ENCODE measurements at regions not wholly inside any gene's neighbourhood (a gene's known extent, or its start where the extent isn't known, plus 50 kb on each side); places are given as distances from the start of the nearest gene placed in this dataset.

DNA sequence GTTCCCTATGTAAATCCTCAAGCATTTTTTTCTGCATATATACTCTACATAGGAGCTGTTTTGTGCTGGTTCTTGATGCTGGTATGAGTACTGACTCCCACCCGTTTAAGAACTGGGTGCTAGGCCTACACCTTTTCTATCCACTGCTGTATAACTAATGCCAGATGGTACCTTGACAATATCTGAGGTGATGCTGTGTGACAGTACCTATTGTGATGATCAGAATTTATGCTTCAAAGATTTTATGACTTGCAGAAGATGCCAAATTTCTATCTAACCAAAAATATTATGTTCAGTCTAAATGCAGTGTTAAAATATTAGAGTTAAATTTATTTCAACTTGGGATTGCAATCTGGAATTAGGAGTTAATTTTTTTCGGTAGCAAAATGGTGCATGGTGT lies 272.3 kb upstream of the NOVA1 start:
- POLR2A ChIA-PET, result no interaction called here
- H3K9me3 ChIP-seq (ENCODE audit: control insufficient read depth, insufficient read depth, low read depth, low read length), result no peaks in the 10 kb centered on the region
- ATAC-seq (no peak), DNase-seq (ENCODE audit: low read depth, low spot score) (no peak)
- CTCF ChIA-PET, result interaction anchor here (0.6 kb wide), 1 partner anchor 597 kb away, joined by 3 read pairs; no protein-coding TSS in a partner anchor
- intact Hi-C loops (cut with micrococcal nuclease; ENCODE audit: unreplicated experiment) (no loop called here), in situ Hi-C loops (cut with HindIII; ENCODE audit: low pct_unique_long_range_greater_than_20kb, low sequenced_read_pairs) (no loop called here)
- no peak overlapping the region for H3K4me3 ChIP-seq (ENCODE audit: low read depth in 2 of 2, low read length in 2 of 2)
- TF ChIP-seq SIN3A (IDR thresholded peaks at IDR 0.05; ENCODE audit: borderline replicate concordance, insufficient read depth, low read depth, low read length), result no peak
- TF ChIP-seq POLR2AphosphoS5 (IDR thresholded peaks at IDR 0.05; ENCODE audit: low read depth, low read length), result no peak
- TF ChIP-seq, protein P1, sequence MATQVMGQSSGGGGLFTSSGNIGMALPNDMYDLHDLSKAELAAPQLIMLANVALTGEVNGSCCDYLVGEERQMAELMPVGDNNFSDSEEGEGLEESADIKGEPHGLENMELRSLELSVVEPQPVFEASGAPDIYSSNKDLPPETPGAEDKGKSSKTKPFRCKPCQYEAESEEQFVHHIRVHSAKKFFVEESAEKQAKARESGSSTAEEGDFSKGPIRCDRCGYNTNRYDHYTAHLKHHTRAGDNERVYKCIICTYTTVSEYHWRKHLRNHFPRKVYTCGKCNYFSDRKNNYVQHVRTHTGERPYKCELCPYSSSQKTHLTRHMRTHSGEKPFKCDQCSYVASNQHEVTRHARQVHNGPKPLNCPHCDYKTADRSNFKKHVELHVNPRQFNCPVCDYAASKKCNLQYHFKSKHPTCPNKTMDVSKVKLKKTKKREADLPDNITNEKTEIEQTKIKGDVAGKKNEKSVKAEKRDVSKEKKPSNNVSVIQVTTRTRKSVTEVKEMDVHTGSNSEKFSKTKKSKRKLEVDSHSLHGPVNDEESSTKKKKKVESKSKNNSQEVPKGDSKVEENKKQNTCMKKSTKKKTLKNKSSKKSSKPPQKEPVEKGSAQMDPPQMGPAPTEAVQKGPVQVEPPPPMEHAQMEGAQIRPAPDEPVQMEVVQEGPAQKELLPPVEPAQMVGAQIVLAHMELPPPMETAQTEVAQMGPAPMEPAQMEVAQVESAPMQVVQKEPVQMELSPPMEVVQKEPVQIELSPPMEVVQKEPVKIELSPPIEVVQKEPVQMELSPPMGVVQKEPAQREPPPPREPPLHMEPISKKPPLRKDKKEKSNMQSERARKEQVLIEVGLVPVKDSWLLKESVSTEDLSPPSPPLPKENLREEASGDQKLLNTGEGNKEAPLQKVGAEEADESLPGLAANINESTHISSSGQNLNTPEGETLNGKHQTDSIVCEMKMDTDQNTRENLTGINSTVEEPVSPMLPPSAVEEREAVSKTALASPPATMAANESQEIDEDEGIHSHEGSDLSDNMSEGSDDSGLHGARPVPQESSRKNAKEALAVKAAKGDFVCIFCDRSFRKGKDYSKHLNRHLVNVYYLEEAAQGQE (IDR thresholded peaks at IDR 0.05; ENCODE audit: insufficient read depth in 1 of 2, low read depth in 2 of 2, low read length in 1 of 2), result no peak
- H3K27ac ChIP-seq (ENCODE audit: low read length), result no peak overlapping the region
- no TSS peak for BruUV-seq (replicated peaks)
- no peaks in the 10 kb centered on the region for H3K4me1 ChIP-seq (ENCODE audit: control insufficient read depth, insufficient read depth, low read length)
- no peaks in the 10 kb centered on the region for H3K27me3 ChIP-seq (ENCODE audit: control insufficient read depth, insufficient read depth, low read length)
- H3K36me3 ChIP-seq (ENCODE audit: control insufficient read depth, insufficient read depth, low read length), result no peaks in the 10 kb centered on the region

DNA sequence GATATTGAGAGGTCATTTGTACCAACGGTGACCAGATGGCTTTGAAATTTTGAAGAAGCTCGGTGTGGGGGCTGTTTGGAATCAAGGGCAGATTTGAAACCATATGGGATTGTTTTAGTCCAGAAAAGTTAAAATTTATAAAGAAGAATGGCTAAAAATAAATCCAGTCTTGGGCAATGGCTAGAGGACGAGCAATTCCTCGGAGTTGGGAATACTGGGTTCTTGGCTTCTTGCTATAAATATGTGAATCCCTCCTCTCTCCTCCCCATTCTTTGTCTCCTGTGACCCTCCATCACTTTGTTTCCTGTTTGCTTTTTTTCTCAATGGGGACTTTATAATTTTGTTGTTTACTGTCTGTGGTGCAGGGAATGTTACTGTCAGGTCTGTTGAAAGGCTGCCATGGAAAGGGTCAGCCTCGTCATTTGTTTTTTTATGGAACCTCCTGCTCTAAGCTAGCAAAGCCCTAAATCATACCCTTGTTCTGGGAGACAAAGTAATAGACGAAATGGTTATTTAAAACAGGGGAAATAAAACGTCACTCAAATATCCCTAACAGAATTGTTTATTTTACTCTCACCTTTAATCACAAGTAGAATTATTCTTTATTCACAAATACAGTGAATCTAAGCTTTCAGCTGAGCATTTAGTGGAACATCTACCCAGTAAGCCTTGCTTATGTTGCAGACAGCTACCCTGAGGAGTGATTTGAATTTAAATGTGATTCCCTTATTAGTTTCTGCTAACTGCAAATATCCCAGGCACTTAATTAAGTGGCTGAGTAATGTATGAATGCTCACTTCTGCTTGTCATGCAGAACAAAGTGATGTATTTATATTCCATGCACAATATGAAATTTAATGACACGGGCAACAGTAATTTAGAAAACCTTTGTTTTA lies 273.1 kb upstream of the NOVA1 start:
- Histone ChIP-seq H3K4me1 (ENCODE audit: control insufficient read depth, insufficient read depth, low read length) (no peaks in the 10 kb centered on the region), H3K4me3 (ENCODE audit: low read depth in 2 of 2, low read length in 2 of 2) (no peak overlapping the region), H3K27ac (ENCODE audit: low read length) (no peak overlapping the region), H3K9me3 (ENCODE audit: control insufficient read depth, insufficient read depth, low read depth, low read length) (no peaks in the 10 kb centered on the region), H3K27me3 (ENCODE audit: control insufficient read depth, insufficient read depth, low read length) (no peaks in the 10 kb centered on the region), H3K36me3 (ENCODE audit: control insufficient read depth, insufficient read depth, low read length) (no peaks in the 10 kb centered on the region)
- ATAC-seq (no peak), DNase-seq (ENCODE audit: low read depth, low spot score) (no peak)
- CTCF ChIA-PET, result no interaction called here
- BruUV-seq (replicated peaks), result no TSS peak
- no peak for TF ChIP-seq POLR2AphosphoS5 (IDR thresholded peaks at IDR 0.05; ENCODE audit: low read depth, low read length)
- TF ChIP-seq, protein P1 (IDR thresholded peaks at IDR 0.05; ENCODE audit: insufficient read depth in 1 of 2, low read depth in 2 of 2, low read length in 1 of 2), result no peak
- no peak for TF ChIP-seq SIN3A (IDR thresholded peaks at IDR 0.05; ENCODE audit: borderline replicate concordance, insufficient read depth, low read depth, low read length)
- TF ChIP-seq, protein P2, sequence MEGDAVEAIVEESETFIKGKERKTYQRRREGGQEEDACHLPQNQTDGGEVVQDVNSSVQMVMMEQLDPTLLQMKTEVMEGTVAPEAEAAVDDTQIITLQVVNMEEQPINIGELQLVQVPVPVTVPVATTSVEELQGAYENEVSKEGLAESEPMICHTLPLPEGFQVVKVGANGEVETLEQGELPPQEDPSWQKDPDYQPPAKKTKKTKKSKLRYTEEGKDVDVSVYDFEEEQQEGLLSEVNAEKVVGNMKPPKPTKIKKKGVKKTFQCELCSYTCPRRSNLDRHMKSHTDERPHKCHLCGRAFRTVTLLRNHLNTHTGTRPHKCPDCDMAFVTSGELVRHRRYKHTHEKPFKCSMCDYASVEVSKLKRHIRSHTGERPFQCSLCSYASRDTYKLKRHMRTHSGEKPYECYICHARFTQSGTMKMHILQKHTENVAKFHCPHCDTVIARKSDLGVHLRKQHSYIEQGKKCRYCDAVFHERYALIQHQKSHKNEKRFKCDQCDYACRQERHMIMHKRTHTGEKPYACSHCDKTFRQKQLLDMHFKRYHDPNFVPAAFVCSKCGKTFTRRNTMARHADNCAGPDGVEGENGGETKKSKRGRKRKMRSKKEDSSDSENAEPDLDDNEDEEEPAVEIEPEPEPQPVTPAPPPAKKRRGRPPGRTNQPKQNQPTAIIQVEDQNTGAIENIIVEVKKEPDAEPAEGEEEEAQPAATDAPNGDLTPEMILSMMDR (IDR thresholded peaks at IDR 0.05), result no peak
- no peak for TF ChIP-seq TCF7L2 (IDR thresholded peaks at IDR 0.05; ENCODE audit: low read depth, low read length)
- intact Hi-C loops (cut with micrococcal nuclease; ENCODE audit: unreplicated experiment), result no loop called here
- in situ Hi-C loops (cut with HindIII; ENCODE audit: low pct_unique_long_range_greater_than_20kb, low sequenced_read_pairs), result no loop called here
- POLR2A ChIA-PET, result interaction anchor here (0.6 kb wide), 1 partner anchor 1737 kb away, joined by 3 read pairs; no protein-coding TSS in a partner anchor
